Trophoblast cell (in vitro differentiated cells and primary cell): ENCODE measurements at regions not wholly inside any gene's neighbourhood (a gene's known extent, or its start where the extent isn't known, plus 50 kb on each side); places are given as distances from the start of the nearest gene placed in this dataset.

ENCODE experiments used
- DNase-seq, 2 donors: peaks; one replicate each; pipeline ENCODE4 v3.0.0-alpha.2; 2016
- H2AFZ ChIP-seq: 2 replicates; pipeline ENCODE4 v1.6.1; 2013; ENCODE audit warnings: low read length, moderate library complexity, mild to moderate bottlenecking; ENCODE audit not compliant: insufficient read depth, poor library complexity
- H2AK5ac ChIP-seq: 2 replicates; pipeline ENCODE4 v1.6.1; 2013; ENCODE audit warnings: mild to moderate bottlenecking, low read length
- H2BK120ac ChIP-seq: 2 replicates; pipeline ENCODE4 v1.6.1; 2013; ENCODE audit warnings: low read length, mild to moderate bottlenecking, moderate library complexity; ENCODE audit not compliant: insufficient read depth, poor library complexity
- H2BK12ac ChIP-seq: 2 replicates; pipeline ENCODE4 v1.6.1; 2013; ENCODE audit warnings: mild to moderate bottlenecking, low read length, moderate library complexity
- H2BK5ac ChIP-seq: 2 replicates; pipeline ENCODE4 v1.6.1; 2013; ENCODE audit warnings: low read length, low read depth, moderate library complexity, mild to moderate bottlenecking; ENCODE audit not compliant: poor library complexity
- H3K14ac ChIP-seq: 2 replicates; pipeline ENCODE4 v1.6.1; 2013; ENCODE audit warnings: mild to moderate bottlenecking, low read length
- H3K18ac ChIP-seq: 2 replicates; pipeline ENCODE4 v1.6.1; 2013; ENCODE audit warnings: mild to moderate bottlenecking, low read length
- H3K23ac ChIP-seq: 2 replicates; pipeline ENCODE4 v1.6.1; 2013; ENCODE audit warnings: low read length
- H3K27ac ChIP-seq: 2 replicates; pipeline ENCODE4 v1.5.1; 2013; ENCODE audit warnings: low read depth, mild to moderate bottlenecking, inconsistent platforms, low read length, moderate library complexity
- H3K27me3 ChIP-seq: 2 replicates; pipeline ENCODE4 v1.6.1; 2013; ENCODE audit warnings: inconsistent platforms, mild to moderate bottlenecking, low read length, moderate library complexity; ENCODE audit not compliant: insufficient read depth
- H3K36me3 ChIP-seq, 2 experiments: 1 replicate in 1 of 2; 2 replicates in 1 of 2; pipeline ENCODE4 v1.6.1; 2013; ENCODE audit warnings: low read length in 2 of 2, mild to moderate bottlenecking in 2 of 2, moderate library complexity in 1 of 2; ENCODE audit not compliant: insufficient read depth in 2 of 2, control insufficient read depth in 1 of 2
- H3K4ac ChIP-seq: 2 replicates; pipeline ENCODE4 v1.6.1; 2013; ENCODE audit warnings: low read depth, mild to moderate bottlenecking, low read length, moderate library complexity
- H3K4me1 ChIP-seq, 2 experiments: 1 replicate in 1 of 2; 2 replicates in 1 of 2; pipeline ENCODE4 v1.6.1; 2013; ENCODE audit warnings: low read length in 2 of 2, mild to moderate bottlenecking in 2 of 2, moderate library complexity in 1 of 2; ENCODE audit not compliant: insufficient read depth in 2 of 2, control insufficient read depth in 1 of 2
- H3K4me2 ChIP-seq: 2 replicates; pipeline ENCODE4 v1.6.1; 2013; ENCODE audit warnings: inconsistent platforms, mild to moderate bottlenecking, low read length, moderate library complexity
- H3K4me3 ChIP-seq: 2 replicates; pipeline ENCODE4 v1.5.1; 2013; ENCODE audit warnings: mild to moderate bottlenecking, low read depth, low read length, inconsistent platforms
- H3K79me1 ChIP-seq: one replicate; pipeline ENCODE4 v1.6.1; 2013; ENCODE audit warnings: low read length
- H3K79me2 ChIP-seq: 2 replicates; pipeline ENCODE4 v1.6.1; 2013; ENCODE audit warnings: low read length, mild to moderate bottlenecking; ENCODE audit not compliant: control insufficient read depth, insufficient read depth, poor library complexity
- H3K9ac ChIP-seq: 2 replicates; pipeline ENCODE4 v1.6.1; 2013; ENCODE audit warnings: mild to moderate bottlenecking, low read length
- H3K9me3 ChIP-seq: 2 replicates; pipeline ENCODE4 v1.6.1; 2013; ENCODE audit warnings: low read depth, mild to moderate bottlenecking, control low read depth, inconsistent platforms, low read length; ENCODE audit not compliant: insufficient read depth
- H4K12ac ChIP-seq: 2 replicates; pipeline ENCODE4 v1.6.1; 2013; ENCODE audit warnings: low read depth, mild to moderate bottlenecking, low read length, moderate library complexity
- H4K8ac ChIP-seq: 2 replicates; pipeline ENCODE4 v1.6.1; 2013; ENCODE audit warnings: low read depth, mild to moderate bottlenecking, low read length, moderate library complexity
- H4K91ac ChIP-seq: one replicate; pipeline ENCODE4 v1.6.1; 2013; ENCODE audit warnings: low read depth, mild to moderate bottlenecking, low read length, moderate library complexity
- WGBS: extraction: QIAGEN DNeasy Blood & Tissue Kit; methylation state at CpG from one replicate; pipeline ENCODE4 v1.1.7; 2013; ENCODE audit warnings: missing lambda C conversion rate; ENCODE audit not compliant: insufficient read length, insufficient coverage; ENCODE audit errors: extremely low coverage; 5-methylcytosine and 5-hydroxymethylcytosine counted together

- no peak overlapping the region for H3K23ac ChIP-seq
- H4K12ac ChIP-seq, result no peak overlapping the region
- no peak overlapping the region for H3K27ac ChIP-seq
- H3K9me3 ChIP-seq, result no peaks in the 10 kb centered on the region
- no peak overlapping the region for H4K8ac ChIP-seq
- H3K79me1 ChIP-seq, result no peaks in the 10 kb centered on the region
- H3K79me2 ChIP-seq, result no peaks in the 10 kb centered on the region
- H2BK12ac ChIP-seq, result no peak overlapping the region
- WGBS, result no CpG with 5 or more reads among the region's 17 CpGs
- no peaks in the 10 kb centered on the region for H3K36me3 ChIP-seq
- no peak overlapping the region for H2BK5ac ChIP-seq
- H3K4ac ChIP-seq, result no peak overlapping the region
- no peak overlapping the region for H4K91ac ChIP-seq
- no peak overlapping the region for H3K9ac ChIP-seq
- no peak overlapping the region for H2AFZ ChIP-seq
- DNase-seq, result no peak
- H2AK5ac ChIP-seq, result no peak overlapping the region
- H3K4me3 ChIP-seq, result no peak overlapping the region
- no peak overlapping the region for H3K18ac ChIP-seq
- H3K14ac ChIP-seq, result no peak overlapping the region
- H3K27me3 ChIP-seq, result no peaks in the 10 kb centered on the region
- H2BK120ac ChIP-seq, result no peak overlapping the region
- H3K4me2 ChIP-seq, result no peak overlapping the region
- no peaks in the 10 kb centered on the region for H3K4me1 ChIP-seq
Measured at GRCh38 chr18:10164271-10165071, 250.7 kb downstream of the VAPA start.

GRCh38 chr18:10166164-10166807, 252.5 kb downstream of the VAPA start:
- Histone ChIP-seq H3K14ac (no peak overlapping the region), H2BK5ac (no peak overlapping the region), H2AFZ (no peak overlapping the region), H2AK5ac (no peak overlapping the region), H3K4me3 (no peak overlapping the region), H4K8ac (no peak overlapping the region), H2BK120ac (no peak overlapping the region), H3K9ac (no peak overlapping the region), H3K4ac (no peak overlapping the region), H4K91ac (no peak overlapping the region), H3K36me3 (no peaks in the 10 kb centered on the region), H3K9me3 (no peaks in the 10 kb centered on the region), H3K18ac (no peak overlapping the region), H3K23ac (no peak overlapping the region), H3K27me3 (no peaks in the 10 kb centered on the region), H3K4me1 (no peaks in the 10 kb centered on the region), H3K27ac (no peak overlapping the region), H3K79me2 (no peaks in the 10 kb centered on the region), H4K12ac (no peak overlapping the region), H3K4me2 (no peak overlapping the region), H3K79me1 (no peaks in the 10 kb centered on the region), H2BK12ac (no peak overlapping the region)
- WGBS, result no CpG with 5 or more reads among the region's 22 CpGs
- DNase-seq, result no peak

GRCh38 chr18:10167759-10168158, 253.9 kb downstream of the VAPA start:
- H2BK12ac ChIP-seq, result no peak overlapping the region
- no peak overlapping the region for H3K4me3 ChIP-seq
- no peaks in the 10 kb centered on the region for H3K79me2 ChIP-seq
- no peak overlapping the region for H3K9ac ChIP-seq
- WGBS, result no CpG with 5 or more reads among the region's 11 CpGs
- H3K18ac ChIP-seq, result no peak overlapping the region
- no peak overlapping the region for H2BK120ac ChIP-seq
- no peak overlapping the region for H2AK5ac ChIP-seq
- no peak for DNase-seq
- H4K12ac ChIP-seq, result no peak overlapping the region
- no peaks in the 10 kb centered on the region for H3K9me3 ChIP-seq
- H3K27me3 ChIP-seq, result no peaks in the 10 kb centered on the region
- no peak overlapping the region for H3K27ac ChIP-seq
- H3K4me2 ChIP-seq, result no peak overlapping the region
- no peaks in the 10 kb centered on the region for H3K36me3 ChIP-seq
- H2AFZ ChIP-seq, result no peak overlapping the region
- no peaks in the 10 kb centered on the region for H3K79me1 ChIP-seq
- H4K8ac ChIP-seq, result no peak overlapping the region
- H3K4me1 ChIP-seq, result no peaks in the 10 kb centered on the region
- H2BK5ac ChIP-seq, result no peak overlapping the region
- H3K14ac ChIP-seq, result no peak overlapping the region
- no peak overlapping the region for H3K23ac ChIP-seq
- no peak overlapping the region for H3K4ac ChIP-seq
- H4K91ac ChIP-seq, result no peak overlapping the region

GRCh38 chr18:10168477-10168876, 254.7 kb downstream of the VAPA start:
- no peak overlapping the region for H3K4me3 ChIP-seq
- H4K91ac ChIP-seq, result no peak overlapping the region
- no peak overlapping the region for H3K9ac ChIP-seq
- no peak overlapping the region for H3K4me2 ChIP-seq
- H2AK5ac ChIP-seq, result no peak overlapping the region
- H3K4ac ChIP-seq, result no peak overlapping the region
- no peaks in the 10 kb centered on the region for H3K4me1 ChIP-seq
- no peaks in the 10 kb centered on the region for H3K9me3 ChIP-seq
- no peaks in the 10 kb centered on the region for H3K79me2 ChIP-seq
- no peak overlapping the region for H3K18ac ChIP-seq
- no peak overlapping the region for H2BK120ac ChIP-seq
- no peak overlapping the region for H4K12ac ChIP-seq
- H2BK12ac ChIP-seq, result no peak overlapping the region
- no peak overlapping the region for H3K14ac ChIP-seq
- no peak overlapping the region for H4K8ac ChIP-seq
- no peak overlapping the region for H3K23ac ChIP-seq
- H2AFZ ChIP-seq, result no peak overlapping the region
- H3K27me3 ChIP-seq, result no peaks in the 10 kb centered on the region
- H3K27ac ChIP-seq, result no peak overlapping the region
- no peaks in the 10 kb centered on the region for H3K36me3 ChIP-seq
- H2BK5ac ChIP-seq, result no peak overlapping the region
- DNase-seq, result no peak
- no peaks in the 10 kb centered on the region for H3K79me1 ChIP-seq
- WGBS, result no CpG with 5 or more reads among the region's 9 CpGs
